Panc1 (cell line): ENCODE measurements at regions not wholly inside any gene's neighbourhood (a gene's known extent, or its start where the extent isn't known, plus 50 kb on each side); places are given as distances from the start of the nearest gene placed in this dataset.

ENCODE experiments used
- ATAC-seq: fragments of 200-7000 bp; cut with Tn5 transposase; 2 replicates; pipeline ENCODE4 v1.9.1; 2020; ENCODE audit warnings: mild to moderate bottlenecking, moderate library complexity
- BruUV-seq: library from RNA; stranded (reverse); fragments of 400-500 nt; replicated peaks from 2 replicates; lab custom pipeline; 2021; lab: Mats Ljungman, UMichigan
- CTCF ChIA-PET: fragments of 300-600 bp; sonication (Branson Sonifier 250); formaldehyde crosslinking; loops from one replicate; lab custom pipeline; 2022; ENCODE audit warnings: antibody characterized with exemption; lab: Charles Lee
- POLR2A ChIA-PET: fragments of 300-600 bp; sonication (Branson Sonifier 250); formaldehyde crosslinking; loops from one replicate; lab custom pipeline; 2022; ENCODE audit warnings: antibody characterized with exemption; lab: Charles Lee
- DNase-seq: peaks from one replicate; pipeline ENCODE4 v3.0.0-alpha.2; 2010; ENCODE audit warnings: low read depth, low spot score
- H3K27ac ChIP-seq: 2 replicates; pipeline ENCODE4 v1.5.1; 2011; ENCODE audit warnings: mild to moderate bottlenecking, low read length, inconsistent platforms
- H3K27me3 ChIP-seq: fragments of 200-500 bp; sonication (Bioruptor generic); 2 replicates; pipeline ENCODE4 v1.6.0; 2014; ENCODE audit warnings: low read length, inconsistent platforms; ENCODE audit not compliant: control insufficient read depth, insufficient read depth
- H3K36me3 ChIP-seq: fragments of 200-500 bp; sonication (Bioruptor generic); 2 replicates; pipeline ENCODE4 v1.5.1; 2014; ENCODE audit warnings: inconsistent platforms, mild to moderate bottlenecking, low read length, moderate library complexity; ENCODE audit not compliant: control insufficient read depth, insufficient read depth
- H3K4me1 ChIP-seq: 2 replicates; pipeline ENCODE4 v1.5.1; 2011; ENCODE audit warnings: inconsistent platforms, mild to moderate bottlenecking, low read length, moderate library complexity; ENCODE audit not compliant: control insufficient read depth, insufficient read depth
- H3K4me3 ChIP-seq, 2 experiments: 2 replicates each; pipeline ENCODE4 v1.5.1; 2011 to 2012; ENCODE audit warnings: low read depth in 2 of 2, low read length in 2 of 2, mild to moderate bottlenecking in 2 of 2, inconsistent platforms in 1 of 2, moderate library complexity in 1 of 2
- H3K9me3 ChIP-seq: fragments of 200-500 bp; sonication (Bioruptor generic); 2 replicates; pipeline ENCODE4 v1.5.1; 2014; ENCODE audit warnings: low read depth, mild to moderate bottlenecking, inconsistent platforms, low read length, moderate library complexity; ENCODE audit not compliant: control insufficient read depth, insufficient read depth
- POLR2AphosphoS5 ChIP-seq: IDR thresholded peaks from 2 replicates; pipeline ENCODE4 v1.6.1; 2012; ENCODE audit warnings: mild to moderate bottlenecking, low read depth, low read length, moderate library complexity
- SIN3A ChIP-seq: IDR thresholded peaks from 2 replicates; pipeline ENCODE4 v1.6.1; 2012; ENCODE audit warnings: low read depth, mild to moderate bottlenecking, low read length, moderate library complexity, borderline replicate concordance; ENCODE audit not compliant: insufficient read depth
- TCF7L2 ChIP-seq: IDR thresholded peaks from 2 replicates; pipeline ENCODE4 v1.6.1; 2011; ENCODE audit warnings: mild to moderate bottlenecking, low read depth, low read length, inconsistent platforms
- in situ Hi-C: cut with HindIII; loops from 2 replicates; pipeline ENCODE4 v1.10.0; 2016; ENCODE audit warnings: low sequenced_read_pairs, low pct_unique_long_range_greater_than_20kb
- intact Hi-C: fragments of 100-400 bp; cut with micrococcal nuclease; formaldehyde crosslinking; loops from one replicate; pipeline ENCODE4 v1.10.0; 2022; ENCODE audit not compliant: unreplicated experiment
- TF ChIP-seq, protein P1 (sequence below): fragments of 450-650 bp; IDR thresholded peaks from 2 replicates; pipeline ENCODE4 v1.5.1; 2017; ENCODE audit warnings: mild to moderate bottlenecking
- TF ChIP-seq, protein P2 (sequence below), 2 experiments: IDR thresholded peaks; 2 replicates each; pipeline ENCODE4 v1.6.1; 2011 to 2012; ENCODE audit warnings: low read depth in 2 of 2, control low read depth in 1 of 2, low read length in 1 of 2, mild to moderate bottlenecking in 1 of 2, moderate library complexity in 1 of 2; ENCODE audit not compliant: insufficient read depth in 1 of 2

DNA sequence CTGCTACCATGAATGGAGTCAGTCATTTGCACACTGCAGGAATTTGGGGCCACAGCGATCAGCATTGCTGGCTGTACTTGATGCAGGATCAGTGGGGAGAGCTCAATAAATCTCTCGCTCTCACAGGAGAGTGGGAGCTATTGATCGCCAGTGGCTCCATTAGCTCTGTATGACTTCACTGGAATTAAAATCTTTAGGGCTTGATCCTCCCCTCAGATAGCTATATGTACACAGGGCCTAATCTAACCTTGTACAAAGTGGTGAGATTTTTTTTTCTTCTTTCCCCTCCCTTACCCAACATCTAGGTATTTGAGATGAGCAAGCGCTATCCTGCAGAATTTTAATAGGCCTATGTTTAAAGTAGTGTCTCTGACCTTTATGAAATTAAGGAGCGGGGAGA is 84.9 kb downstream of the IZUMO3 start:
- in situ Hi-C loops: no loop called here
- intact Hi-C loops: no loop called here
- ChIA-PET CTCF (no interaction called here), POLR2A (no interaction called here)
- no peak overlapping the region for H3K27ac ChIP-seq
- H3K4me1 ChIP-seq: no peaks in the 10 kb centered on the region
- DNase-seq (no peak), ATAC-seq (no peak)
- no peak overlapping the region for H3K4me3 ChIP-seq
- no peaks in the 10 kb centered on the region for H3K9me3 ChIP-seq
- TF ChIP-seq, protein P1, sequence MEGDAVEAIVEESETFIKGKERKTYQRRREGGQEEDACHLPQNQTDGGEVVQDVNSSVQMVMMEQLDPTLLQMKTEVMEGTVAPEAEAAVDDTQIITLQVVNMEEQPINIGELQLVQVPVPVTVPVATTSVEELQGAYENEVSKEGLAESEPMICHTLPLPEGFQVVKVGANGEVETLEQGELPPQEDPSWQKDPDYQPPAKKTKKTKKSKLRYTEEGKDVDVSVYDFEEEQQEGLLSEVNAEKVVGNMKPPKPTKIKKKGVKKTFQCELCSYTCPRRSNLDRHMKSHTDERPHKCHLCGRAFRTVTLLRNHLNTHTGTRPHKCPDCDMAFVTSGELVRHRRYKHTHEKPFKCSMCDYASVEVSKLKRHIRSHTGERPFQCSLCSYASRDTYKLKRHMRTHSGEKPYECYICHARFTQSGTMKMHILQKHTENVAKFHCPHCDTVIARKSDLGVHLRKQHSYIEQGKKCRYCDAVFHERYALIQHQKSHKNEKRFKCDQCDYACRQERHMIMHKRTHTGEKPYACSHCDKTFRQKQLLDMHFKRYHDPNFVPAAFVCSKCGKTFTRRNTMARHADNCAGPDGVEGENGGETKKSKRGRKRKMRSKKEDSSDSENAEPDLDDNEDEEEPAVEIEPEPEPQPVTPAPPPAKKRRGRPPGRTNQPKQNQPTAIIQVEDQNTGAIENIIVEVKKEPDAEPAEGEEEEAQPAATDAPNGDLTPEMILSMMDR: no peak
- TF ChIP-seq TCF7L2: no peak
- TF ChIP-seq, protein P2, sequence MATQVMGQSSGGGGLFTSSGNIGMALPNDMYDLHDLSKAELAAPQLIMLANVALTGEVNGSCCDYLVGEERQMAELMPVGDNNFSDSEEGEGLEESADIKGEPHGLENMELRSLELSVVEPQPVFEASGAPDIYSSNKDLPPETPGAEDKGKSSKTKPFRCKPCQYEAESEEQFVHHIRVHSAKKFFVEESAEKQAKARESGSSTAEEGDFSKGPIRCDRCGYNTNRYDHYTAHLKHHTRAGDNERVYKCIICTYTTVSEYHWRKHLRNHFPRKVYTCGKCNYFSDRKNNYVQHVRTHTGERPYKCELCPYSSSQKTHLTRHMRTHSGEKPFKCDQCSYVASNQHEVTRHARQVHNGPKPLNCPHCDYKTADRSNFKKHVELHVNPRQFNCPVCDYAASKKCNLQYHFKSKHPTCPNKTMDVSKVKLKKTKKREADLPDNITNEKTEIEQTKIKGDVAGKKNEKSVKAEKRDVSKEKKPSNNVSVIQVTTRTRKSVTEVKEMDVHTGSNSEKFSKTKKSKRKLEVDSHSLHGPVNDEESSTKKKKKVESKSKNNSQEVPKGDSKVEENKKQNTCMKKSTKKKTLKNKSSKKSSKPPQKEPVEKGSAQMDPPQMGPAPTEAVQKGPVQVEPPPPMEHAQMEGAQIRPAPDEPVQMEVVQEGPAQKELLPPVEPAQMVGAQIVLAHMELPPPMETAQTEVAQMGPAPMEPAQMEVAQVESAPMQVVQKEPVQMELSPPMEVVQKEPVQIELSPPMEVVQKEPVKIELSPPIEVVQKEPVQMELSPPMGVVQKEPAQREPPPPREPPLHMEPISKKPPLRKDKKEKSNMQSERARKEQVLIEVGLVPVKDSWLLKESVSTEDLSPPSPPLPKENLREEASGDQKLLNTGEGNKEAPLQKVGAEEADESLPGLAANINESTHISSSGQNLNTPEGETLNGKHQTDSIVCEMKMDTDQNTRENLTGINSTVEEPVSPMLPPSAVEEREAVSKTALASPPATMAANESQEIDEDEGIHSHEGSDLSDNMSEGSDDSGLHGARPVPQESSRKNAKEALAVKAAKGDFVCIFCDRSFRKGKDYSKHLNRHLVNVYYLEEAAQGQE (IDR thresholded peaks at IDR 0.05; ENCODE audit: insufficient read depth in 1 of 2, low read depth in 2 of 2, low read length in 1 of 2): no peak
- no peak for TF ChIP-seq SIN3A
- TF ChIP-seq POLR2AphosphoS5: no peak
- no peaks in the 10 kb centered on the region for H3K27me3 ChIP-seq
- no TSS peak for BruUV-seq
- no peaks in the 10 kb centered on the region for H3K36me3 ChIP-seq

DNA sequence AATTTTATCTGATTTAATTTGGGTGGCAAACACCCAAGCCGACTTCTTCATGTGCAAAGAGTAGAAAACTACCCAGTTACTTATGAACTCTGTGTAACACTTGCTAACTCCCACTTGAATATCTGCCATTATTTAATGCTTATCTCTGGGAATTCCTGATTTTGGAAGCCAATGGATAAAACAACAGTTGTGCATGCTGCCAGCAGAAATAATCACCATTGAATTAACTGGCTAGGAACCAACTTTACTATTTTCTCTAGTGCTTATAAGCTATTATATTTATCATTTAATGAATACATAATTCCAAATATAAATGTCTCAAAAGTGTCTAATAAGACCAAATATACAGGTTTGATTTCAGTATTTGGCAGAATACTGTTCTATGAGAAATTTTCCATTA is 85.7 kb downstream of the IZUMO3 start:
- H3K4me1 ChIP-seq: no peaks in the 10 kb centered on the region
- H3K36me3 ChIP-seq: no peaks in the 10 kb centered on the region
- no peak for DNase-seq
- H3K4me3 ChIP-seq: no peak overlapping the region
- BruUV-seq: no TSS peak
- TF ChIP-seq SIN3A (no peak), POLR2AphosphoS5 (no peak)
- in situ Hi-C loops (no loop called here), intact Hi-C loops (no loop called here)
- H3K27ac ChIP-seq: no peak overlapping the region
- ChIA-PET POLR2A (no interaction called here), CTCF (no interaction called here)
- ATAC-seq: no peak
- H3K27me3 ChIP-seq: no peaks in the 10 kb centered on the region
- H3K9me3 ChIP-seq: no peaks in the 10 kb centered on the region

DNA sequence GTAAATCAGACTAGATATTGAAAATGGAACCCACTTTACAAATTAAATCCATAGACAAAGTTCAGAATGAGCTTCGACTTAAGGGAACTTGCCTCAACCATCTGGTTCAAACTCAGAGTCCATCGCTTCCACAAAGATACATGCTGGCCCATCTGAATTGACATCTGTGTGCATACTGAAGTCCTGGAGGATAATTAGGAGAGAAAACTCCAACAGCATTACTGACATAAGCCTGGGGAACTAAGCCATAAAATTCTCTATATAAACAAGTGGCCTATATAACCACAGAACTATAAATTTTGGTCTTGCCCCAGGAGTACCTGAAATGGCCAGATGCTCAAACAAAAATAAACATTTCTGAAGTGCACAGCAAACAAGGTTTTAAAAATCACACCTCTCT is 94.4 kb downstream of the IZUMO3 start:
- no TSS peak for BruUV-seq

More for the DNA sequence above, 94.4 kb downstream of the IZUMO3 start:
- Histone ChIP-seq H3K27me3 (no peaks in the 10 kb centered on the region), H3K36me3 (no peaks in the 10 kb centered on the region), H3K27ac (no peak overlapping the region), H3K4me1 (no peaks in the 10 kb centered on the region), H3K4me3 (no peak overlapping the region), H3K9me3 (no peaks in the 10 kb centered on the region)
- in situ Hi-C loops (no loop called here), intact Hi-C loops (no loop called here)
- CTCF ChIA-PET: no interaction called here
- no peak for DNase-seq
- POLR2A ChIA-PET: no interaction called here
- no peak for ATAC-seq
- TF ChIP-seq, protein P2 (IDR thresholded peaks at IDR 0.05; ENCODE audit: insufficient read depth in 1 of 2, low read depth in 2 of 2, low read length in 1 of 2): no peak
- no peak for TF ChIP-seq SIN3A
- TF ChIP-seq, protein P1: no peak
- TF ChIP-seq POLR2AphosphoS5: no peak
- no peak for TF ChIP-seq TCF7L2
